H9 (cell line): ENCODE measurements at regions not wholly inside any gene's neighbourhood (a gene's known extent, or its start where the extent isn't known, plus 50 kb on each side); places are given as distances from the start of the nearest gene placed in this dataset.

Source experiments
- DNase-seq: peaks from one replicate; pipeline ENCODE4 v3.0.0-alpha.2; 2017
- H2AFZ ChIP-seq: one replicate; pipeline ENCODE4 v1.6.1; 2013; ENCODE audit warnings: mild to moderate bottlenecking, low read length, control low read depth, moderate library complexity
- H2AK5ac ChIP-seq: 2 replicates; pipeline ENCODE4 v1.6.1; 2013; ENCODE audit warnings: low read length, control low read depth, mixed read lengths; ENCODE audit not compliant: insufficient read length
- H2BK120ac ChIP-seq: one replicate; pipeline ENCODE4 v1.6.1; 2013; ENCODE audit warnings: low read depth, mild to moderate bottlenecking, low read length, control low read depth, inconsistent platforms; ENCODE audit not compliant: poor library complexity, severe bottlenecking
- H2BK12ac ChIP-seq: 2 replicates; pipeline ENCODE4 v1.6.1; 2013; ENCODE audit warnings: low read length, control low read depth, mixed read lengths, low read depth; ENCODE audit not compliant: insufficient read length
- H2BK15ac ChIP-seq: 2 replicates; pipeline ENCODE4 v1.6.1; 2013; ENCODE audit warnings: low read depth, low read length, control low read depth
- H2BK20ac ChIP-seq: one replicate; pipeline ENCODE4 v1.6.1; 2013; ENCODE audit warnings: low read depth, mild to moderate bottlenecking, low read length, control low read depth, inconsistent platforms; ENCODE audit not compliant: poor library complexity, severe bottlenecking
- H2BK5ac ChIP-seq: 2 replicates; pipeline ENCODE4 v1.6.1; 2013; ENCODE audit warnings: low read length, control low read depth, mixed read lengths; ENCODE audit not compliant: insufficient read length
- H3K14ac ChIP-seq: 2 replicates; pipeline ENCODE4 v1.6.1; 2013; ENCODE audit warnings: low read length, control low read depth; ENCODE audit not compliant: insufficient read depth
- H3K18ac ChIP-seq: 2 replicates; pipeline ENCODE4 v1.6.1; 2013; ENCODE audit warnings: low read depth, mild to moderate bottlenecking, mixed read lengths, low read length, control low read depth; ENCODE audit not compliant: insufficient read length
- H3K23ac ChIP-seq: 2 replicates; pipeline ENCODE4 v1.6.1; 2013; ENCODE audit warnings: low read length, control low read depth, mixed read lengths, low read depth; ENCODE audit not compliant: insufficient read length
- H3K23me2 ChIP-seq: 2 replicates; pipeline ENCODE4 v1.6.1; 2013; ENCODE audit warnings: low read depth, mild to moderate bottlenecking, mixed read lengths, low read length, control low read depth; ENCODE audit not compliant: insufficient read length, poor library complexity, severe bottlenecking
- H3K27ac ChIP-seq: 2 replicates; pipeline ENCODE4 v1.5.1; 2013; ENCODE audit warnings: low read length, control low read depth, mixed read lengths, low read depth; ENCODE audit not compliant: insufficient read length
- H3K27me3 ChIP-seq: 2 replicates; pipeline ENCODE4 v1.6.1; 2013; ENCODE audit warnings: low read length, control low read depth, inconsistent platforms; ENCODE audit not compliant: insufficient read depth
- H3K4ac ChIP-seq: 2 replicates; pipeline ENCODE4 v1.6.1; 2013; ENCODE audit warnings: low read depth, mild to moderate bottlenecking, control low read depth, inconsistent platforms, low read length, moderate library complexity
- H3K4me1 ChIP-seq: 2 replicates; pipeline ENCODE4 v1.6.1; 2013; ENCODE audit warnings: low read length, control low read depth, inconsistent platforms; ENCODE audit not compliant: insufficient read depth
- H3K4me2 ChIP-seq: 2 replicates; pipeline ENCODE4 v1.6.1; 2013; ENCODE audit warnings: low read length, control low read depth, mixed read lengths; ENCODE audit not compliant: insufficient read length, insufficient read depth
- H3K56ac ChIP-seq: 2 replicates; pipeline ENCODE4 v1.6.1; 2013; ENCODE audit warnings: low read depth, mild to moderate bottlenecking, mixed read lengths, low read length, control low read depth; ENCODE audit not compliant: insufficient read length
- H3K79me1 ChIP-seq: 2 replicates; pipeline ENCODE4 v1.6.1; 2013; ENCODE audit warnings: low read depth, mild to moderate bottlenecking, moderate library complexity, low read length, control low read depth, inconsistent platforms; ENCODE audit not compliant: insufficient read depth, poor library complexity, severe bottlenecking
- H3K79me2 ChIP-seq: 2 replicates; pipeline ENCODE4 v1.6.1; 2013; ENCODE audit warnings: low read length, control low read depth, inconsistent platforms; ENCODE audit not compliant: insufficient read depth
- H3K9ac ChIP-seq: 2 replicates; pipeline ENCODE4 v1.6.1; 2013; ENCODE audit warnings: low read length, control low read depth, mixed read lengths; ENCODE audit not compliant: insufficient read length; ENCODE audit errors: extremely low read depth
- H3K9me3 ChIP-seq: one replicate; pipeline ENCODE4 v1.6.1; 2013; ENCODE audit warnings: low read depth, low read length, inconsistent platforms; ENCODE audit not compliant: control insufficient read depth
- H3T11ph ChIP-seq: one replicate; pipeline ENCODE4 v1.6.1; 2013; ENCODE audit warnings: mild to moderate bottlenecking, low read length, control low read depth, inconsistent platforms
- H4K20me1 ChIP-seq: one replicate; pipeline ENCODE4 v1.6.1; 2013; ENCODE audit not compliant: control insufficient read depth, insufficient read length, insufficient read depth
- H4K5ac ChIP-seq: 2 replicates; pipeline ENCODE4 v1.6.1; 2013; ENCODE audit warnings: low read depth, mild to moderate bottlenecking, mixed read lengths, low read length, control low read depth; ENCODE audit not compliant: insufficient read length
- H4K8ac ChIP-seq: replicated peaks from 2 replicates; pipeline ENCODE4 v1.6.1; 2013; ENCODE audit warnings: low read length, control low read depth, mixed read lengths, low read depth; ENCODE audit not compliant: insufficient read length
- H4K91ac ChIP-seq: 2 replicates; pipeline ENCODE4 v1.6.1; 2013; ENCODE audit warnings: low read depth, mild to moderate bottlenecking, moderate library complexity, mixed read lengths, low read length, control low read depth; ENCODE audit not compliant: insufficient read length
- H3K27ac Mint-ChIP-seq, 3 experiments: 2 replicates in 2 of 3; 3 replicates in 1 of 3; pipeline ENCODE4 v1.8.0; 2020 to 2021; ENCODE audit warnings: mixed read lengths in 3 of 3, mild to moderate bottlenecking in 1 of 3, moderate library complexity in 1 of 3
- H3K27me3 Mint-ChIP-seq: 2 replicates; pipeline ENCODE4 v1.8.0; 2021; ENCODE audit warnings: low read depth, mild to moderate bottlenecking, moderate library complexity, mixed read lengths
- H3K36me3 Mint-ChIP-seq, 3 experiments: 2 replicates in 2 of 3; 3 replicates in 1 of 3; pipeline ENCODE4 v1.8.0; 2020 to 2021; ENCODE audit warnings: low read depth in 3 of 3, mixed read lengths in 3 of 3; ENCODE audit not compliant: insufficient read depth in 1 of 3
- H3K4me1 Mint-ChIP-seq, 2 experiments: 2 replicates each; pipeline ENCODE4 v1.8.0; 2020; ENCODE audit warnings: mixed read lengths in 2 of 2
- H3K4me3 Mint-ChIP-seq, 2 experiments: 2 replicates in 1 of 2; 3 replicates in 1 of 2; pipeline ENCODE4 v1.8.0; 2020 to 2021; ENCODE audit warnings: mild to moderate bottlenecking in 2 of 2, mixed read lengths in 2 of 2, moderate library complexity in 1 of 2
- H3K9me3 Mint-ChIP-seq, 2 experiments: 2 replicates in 1 of 2; 3 replicates in 1 of 2; pipeline ENCODE4 v1.8.0; 2020; ENCODE audit warnings: mild to moderate bottlenecking in 2 of 2, mixed read lengths in 2 of 2, moderate library complexity in 1 of 2
- WGBS: extraction: QIAGEN DNeasy Blood & Tissue Kit; methylation state at CpG from one replicate; pipeline ENCODE4 v1.1.7; 2013; ENCODE audit warnings: missing lambda C conversion rate, low lambda C conversion rate, mixed read lengths; ENCODE audit not compliant: insufficient read length; ENCODE audit errors: extremely low coverage; 5-methylcytosine and 5-hydroxymethylcytosine counted together
- TF ChIP-seq, protein P1 (sequence below): fragments of 200-600 bp; sonication (generic); conservative IDR thresholded peaks from 3 replicates; pipeline ENCODE4 v1.8.0; 2021; ENCODE audit warnings: antibody characterized with exemption, mild to moderate bottlenecking

DNA sequence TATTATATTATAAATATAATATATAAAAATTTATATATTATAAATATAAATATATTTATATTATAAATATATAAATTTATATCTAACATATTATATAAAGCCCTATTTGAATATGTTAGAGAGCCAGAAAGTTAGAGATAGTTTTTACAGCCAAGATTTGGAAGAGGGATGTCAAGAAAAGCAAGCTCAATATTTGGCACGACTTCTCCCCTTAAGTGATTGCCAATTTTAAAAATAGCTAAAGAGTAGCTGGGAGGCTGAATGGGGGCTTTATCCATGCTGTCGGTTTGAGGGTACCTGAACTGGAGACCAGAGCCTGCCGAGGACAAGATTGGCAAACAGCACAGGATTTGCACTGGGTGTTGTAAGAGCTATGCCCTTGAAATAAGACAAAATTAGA lies 180.9 kb upstream of the GYPC start:
- no peak overlapping the region for H3K4ac ChIP-seq
- peaks cover 0 to 9% (median 1%) of the 10 kb centered on the region in 3 experiments; a peak in 3 of 7 replicates for H3K36me3 Mint-ChIP-seq
- no peak overlapping the region for H2BK12ac ChIP-seq
- H3K9me3 Mint-ChIP-seq = peaks cover 14 to 15% of the 10 kb centered on the region in 2 experiments
- no peak overlapping the region for H3K27ac Mint-ChIP-seq
- H3K9ac ChIP-seq = no peak overlapping the region
- H3K4me2 ChIP-seq = no peak overlapping the region
- H3K79me2 ChIP-seq = no peaks in the 10 kb centered on the region
- no CpG with 5 or more reads among the region's 3 CpGs for WGBS
- peaks cover 0 to 7% of the 10 kb centered on the region in 2 experiments; a peak in 1 of 4 replicates for H3K4me1 Mint-ChIP-seq
- H3K23me2 ChIP-seq = no peaks in the 10 kb centered on the region
- no peak overlapping the region for H2BK120ac ChIP-seq
- no peak overlapping the region for H2BK20ac ChIP-seq
- no peak for DNase-seq
- no peak overlapping the region for H3K56ac ChIP-seq
- H4K8ac ChIP-seq = no peak overlapping the region
- H3K23ac ChIP-seq = no peak overlapping the region
- H3K18ac ChIP-seq = no peak overlapping the region
- no peaks in the 10 kb centered on the region for H3K27me3 Mint-ChIP-seq
- H3K4me1 ChIP-seq = no peaks in the 10 kb centered on the region
- no peak overlapping the region for H3K14ac ChIP-seq
- no peak overlapping the region for H2AK5ac ChIP-seq
- H3K79me1 ChIP-seq = no peaks in the 10 kb centered on the region
- H2BK5ac ChIP-seq = no peak overlapping the region
- H2AFZ ChIP-seq = no peak overlapping the region
- no peak overlapping the region for H4K91ac ChIP-seq
- H3K4me3 Mint-ChIP-seq = no peak overlapping the region
- H3K27ac ChIP-seq = no peak overlapping the region
- H3T11ph ChIP-seq = no peak overlapping the region
- TF ChIP-seq, protein P1, sequence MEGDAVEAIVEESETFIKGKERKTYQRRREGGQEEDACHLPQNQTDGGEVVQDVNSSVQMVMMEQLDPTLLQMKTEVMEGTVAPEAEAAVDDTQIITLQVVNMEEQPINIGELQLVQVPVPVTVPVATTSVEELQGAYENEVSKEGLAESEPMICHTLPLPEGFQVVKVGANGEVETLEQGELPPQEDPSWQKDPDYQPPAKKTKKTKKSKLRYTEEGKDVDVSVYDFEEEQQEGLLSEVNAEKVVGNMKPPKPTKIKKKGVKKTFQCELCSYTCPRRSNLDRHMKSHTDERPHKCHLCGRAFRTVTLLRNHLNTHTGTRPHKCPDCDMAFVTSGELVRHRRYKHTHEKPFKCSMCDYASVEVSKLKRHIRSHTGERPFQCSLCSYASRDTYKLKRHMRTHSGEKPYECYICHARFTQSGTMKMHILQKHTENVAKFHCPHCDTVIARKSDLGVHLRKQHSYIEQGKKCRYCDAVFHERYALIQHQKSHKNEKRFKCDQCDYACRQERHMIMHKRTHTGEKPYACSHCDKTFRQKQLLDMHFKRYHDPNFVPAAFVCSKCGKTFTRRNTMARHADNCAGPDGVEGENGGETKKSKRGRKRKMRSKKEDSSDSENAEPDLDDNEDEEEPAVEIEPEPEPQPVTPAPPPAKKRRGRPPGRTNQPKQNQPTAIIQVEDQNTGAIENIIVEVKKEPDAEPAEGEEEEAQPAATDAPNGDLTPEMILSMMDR = no peak
- H3K27me3 ChIP-seq = no peaks in the 10 kb centered on the region
- H2BK15ac ChIP-seq = no peak overlapping the region
- H4K5ac ChIP-seq = no peak overlapping the region
- H4K20me1 ChIP-seq = no peaks in the 10 kb centered on the region
- H3K9me3 ChIP-seq = peaks cover 6% of the 10 kb centered on the region
